ENCODE measurements at regions not wholly inside any gene's neighbourhood (a gene's known extent, or its start where the extent isn't known, plus 50 kb on each side); places are given as distances from the start of the nearest gene placed in this dataset.

DNA sequence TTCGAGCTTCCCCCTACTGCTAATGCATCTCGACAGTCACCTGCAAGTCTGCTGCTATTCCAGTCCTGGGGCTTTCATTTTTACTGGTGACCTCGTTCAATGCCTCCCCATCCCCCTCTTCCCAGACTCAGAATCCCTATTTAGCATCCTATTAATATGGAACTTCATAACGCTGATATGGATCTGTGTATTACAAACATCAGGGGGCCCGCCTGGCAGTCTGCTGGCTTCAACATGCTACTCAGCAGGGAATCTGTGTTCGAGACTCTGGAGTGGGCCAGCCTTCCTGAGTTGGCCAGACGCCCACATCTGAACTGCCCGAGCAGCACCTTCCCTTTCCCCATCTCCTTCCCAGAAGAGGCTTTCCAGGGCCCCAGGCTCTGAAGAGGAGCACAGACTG, 173.9 kb upstream of the PPARGC1A start:
- DNase-seq (ENCODE audit: low spot score in 2 of 2), result no peak
- Histone ChIP-seq H3K27ac (no peak overlapping the region), H3K9me3 (no peaks in the 10 kb centered on the region), H3K27me3 (no peaks in the 10 kb centered on the region), H3K4me1 (no peaks in the 10 kb centered on the region), H3K36me3 (no peaks in the 10 kb centered on the region), H3K4me3 (no peak overlapping the region)
- TF ChIP-seq POLR2A (IDR thresholded peaks at IDR 0.05) (no peak), POLR2AphosphoS5 (IDR thresholded peaks at IDR 0.05) (no peak)
- TF ChIP-seq, protein P1, sequence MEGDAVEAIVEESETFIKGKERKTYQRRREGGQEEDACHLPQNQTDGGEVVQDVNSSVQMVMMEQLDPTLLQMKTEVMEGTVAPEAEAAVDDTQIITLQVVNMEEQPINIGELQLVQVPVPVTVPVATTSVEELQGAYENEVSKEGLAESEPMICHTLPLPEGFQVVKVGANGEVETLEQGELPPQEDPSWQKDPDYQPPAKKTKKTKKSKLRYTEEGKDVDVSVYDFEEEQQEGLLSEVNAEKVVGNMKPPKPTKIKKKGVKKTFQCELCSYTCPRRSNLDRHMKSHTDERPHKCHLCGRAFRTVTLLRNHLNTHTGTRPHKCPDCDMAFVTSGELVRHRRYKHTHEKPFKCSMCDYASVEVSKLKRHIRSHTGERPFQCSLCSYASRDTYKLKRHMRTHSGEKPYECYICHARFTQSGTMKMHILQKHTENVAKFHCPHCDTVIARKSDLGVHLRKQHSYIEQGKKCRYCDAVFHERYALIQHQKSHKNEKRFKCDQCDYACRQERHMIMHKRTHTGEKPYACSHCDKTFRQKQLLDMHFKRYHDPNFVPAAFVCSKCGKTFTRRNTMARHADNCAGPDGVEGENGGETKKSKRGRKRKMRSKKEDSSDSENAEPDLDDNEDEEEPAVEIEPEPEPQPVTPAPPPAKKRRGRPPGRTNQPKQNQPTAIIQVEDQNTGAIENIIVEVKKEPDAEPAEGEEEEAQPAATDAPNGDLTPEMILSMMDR (IDR thresholded peaks at IDR 0.05), result no peak
- intact Hi-C loops (cut with DNase I; ENCODE audit: low total_unique reads), result no loop called here

DNA sequence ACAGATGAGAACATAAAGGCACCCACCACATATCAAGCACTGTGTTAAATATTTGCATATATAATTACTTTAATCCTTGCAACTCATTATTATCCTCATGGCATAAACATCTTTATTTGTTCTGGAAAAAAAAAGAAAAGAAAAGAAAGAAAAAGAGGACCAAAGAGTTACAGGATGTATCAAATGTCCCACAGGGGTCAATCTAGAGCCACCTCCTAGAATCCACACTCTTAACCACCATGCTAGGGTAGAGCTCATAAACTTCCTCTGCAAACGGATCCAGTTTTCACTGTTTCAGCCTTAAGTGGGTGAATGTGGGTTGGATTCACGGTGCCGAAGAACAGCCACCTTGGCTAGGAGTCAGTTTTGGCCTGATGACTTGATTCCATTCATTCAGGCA, 171.1 kb upstream of the PPARGC1A start:
- TF ChIP-seq POLR2A (IDR thresholded peaks at IDR 0.05) (no peak), POLR2AphosphoS5 (IDR thresholded peaks at IDR 0.05) (no peak)
- TF ChIP-seq, protein P1 (IDR thresholded peaks at IDR 0.05), result no peak
- Histone ChIP-seq H3K4me1 (no peaks in the 10 kb centered on the region), H3K4me3 (no peak overlapping the region), H3K9me3 (no peaks in the 10 kb centered on the region), H3K27ac (no peak overlapping the region), H3K27me3 (no peaks in the 10 kb centered on the region), H3K36me3 (no peaks in the 10 kb centered on the region)
- intact Hi-C loops (cut with DNase I; ENCODE audit: low total_unique reads), result no loop called here
- DNase-seq (ENCODE audit: low spot score in 2 of 2), result no peak

DNA sequence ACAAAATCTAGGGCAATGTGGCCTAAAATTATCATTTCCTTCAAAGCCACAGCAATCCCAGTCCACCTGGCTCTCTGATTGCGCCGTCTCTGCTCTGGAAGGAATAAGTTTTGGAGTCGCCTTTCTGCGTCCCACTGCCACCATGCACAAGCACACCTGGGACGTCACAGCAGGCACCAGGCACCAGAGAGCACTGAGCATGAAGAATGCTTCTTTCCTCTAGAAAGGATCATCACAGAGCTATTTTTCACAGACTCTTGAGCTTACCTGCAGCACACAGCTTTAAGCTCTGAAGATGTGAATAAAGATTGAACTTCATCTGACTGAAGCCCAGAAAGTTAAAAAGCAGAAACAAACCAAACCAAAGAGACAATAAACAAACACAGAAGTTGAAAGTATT, 170.0 kb upstream of the PPARGC1A start:
- no peaks in the 10 kb centered on the region for H3K4me1 ChIP-seq
- no peak for TF ChIP-seq POLR2A (IDR thresholded peaks at IDR 0.05)
- TF ChIP-seq, protein P1 (IDR thresholded peaks at IDR 0.05), result no peak
- TF ChIP-seq POLR2AphosphoS5 (IDR thresholded peaks at IDR 0.05), result no peak
- DNase-seq (ENCODE audit: low spot score in 2 of 2), result no peak

DNA sequence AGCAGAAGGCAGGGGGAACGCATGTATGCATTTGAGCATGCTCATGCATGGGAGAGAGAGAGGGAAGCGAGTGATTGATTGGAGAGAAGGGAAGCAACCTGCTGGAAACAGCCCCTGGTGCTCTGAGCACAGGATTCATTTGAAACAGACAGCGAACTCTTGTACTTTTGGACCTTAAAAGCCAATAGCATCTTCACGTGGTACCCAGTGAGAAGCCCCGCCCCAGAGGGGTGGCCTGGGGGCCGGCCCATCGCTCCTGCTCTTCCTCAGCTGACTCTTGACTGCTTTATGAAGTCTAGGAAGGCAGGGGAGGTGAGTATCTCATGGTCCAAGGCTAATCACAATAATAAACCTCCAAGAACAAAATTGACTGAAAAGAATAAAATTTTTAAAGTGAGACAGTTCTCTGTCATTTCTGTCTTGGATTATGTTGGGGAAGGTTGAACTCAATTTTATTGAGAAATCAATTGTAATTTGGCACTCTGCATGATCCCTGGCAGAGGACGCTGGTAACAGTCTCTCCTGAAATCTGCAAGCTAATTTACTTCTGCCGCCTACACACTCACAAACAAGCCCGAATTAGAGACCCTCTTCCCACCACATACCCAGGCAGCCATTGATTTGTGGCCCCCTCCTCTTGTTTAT, 168.2 kb upstream of the PPARGC1A start:
- H3K36me3 ChIP-seq, result no peaks in the 10 kb centered on the region
- DNase-seq (ENCODE audit: low spot score in 2 of 2), result no peak
- H3K4me3 ChIP-seq, result no peak overlapping the region
- TF ChIP-seq POLR2A (IDR thresholded peaks at IDR 0.05), result no peak
- TF ChIP-seq POLR2AphosphoS5 (IDR thresholded peaks at IDR 0.05), result no peak
- no peaks in the 10 kb centered on the region for H3K27me3 ChIP-seq
- H3K27ac ChIP-seq, result no peak overlapping the region
- no peaks in the 10 kb centered on the region for H3K9me3 ChIP-seq
- intact Hi-C loops (cut with DNase I; ENCODE audit: low total_unique reads), result no loop called here
- no peaks in the 10 kb centered on the region for H3K4me1 ChIP-seq

More for the DNA sequence above, 170.0 kb upstream of the PPARGC1A start:
- no peaks in the 10 kb centered on the region for H3K36me3 ChIP-seq
- intact Hi-C loops (cut with DNase I; ENCODE audit: low total_unique reads), result no loop called here
- no peaks in the 10 kb centered on the region for H3K9me3 ChIP-seq
- H3K27me3 ChIP-seq, result no peaks in the 10 kb centered on the region
- H3K27ac ChIP-seq, result no peak overlapping the region
- no peak overlapping the region for H3K4me3 ChIP-seq

DNA sequence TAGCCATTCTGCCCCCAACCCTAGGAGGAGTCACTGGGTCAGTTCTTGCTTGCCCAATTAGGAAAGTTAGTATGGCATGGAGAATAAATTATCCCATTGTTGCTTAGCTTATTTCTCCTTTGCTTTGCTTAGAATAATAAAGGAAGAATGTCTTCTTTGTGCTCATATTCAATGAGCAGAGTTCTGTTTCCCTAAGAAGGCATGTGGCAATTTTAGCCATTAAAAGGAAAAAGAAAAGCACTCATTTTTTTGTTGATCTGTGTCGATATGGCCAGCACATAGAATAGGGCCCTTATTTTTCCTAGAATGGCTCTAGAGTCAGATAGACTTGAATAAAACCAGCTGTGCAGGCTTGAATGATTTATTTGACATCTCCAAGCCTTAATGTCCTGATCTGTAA, 166.4 kb upstream of the PPARGC1A start:
- H3K36me3 ChIP-seq, result no peaks in the 10 kb centered on the region
- no peak overlapping the region for H3K4me3 ChIP-seq
- no peaks in the 10 kb centered on the region for H3K9me3 ChIP-seq
- TF ChIP-seq, protein P1 (IDR thresholded peaks at IDR 0.05), result no peak
- intact Hi-C loops (cut with DNase I; ENCODE audit: low total_unique reads), result no loop called here
- H3K27ac ChIP-seq, result no peak overlapping the region
- no peaks in the 10 kb centered on the region for H3K4me1 ChIP-seq
- no peaks in the 10 kb centered on the region for H3K27me3 ChIP-seq
- no peak for DNase-seq (ENCODE audit: low spot score in 2 of 2)

DNA sequence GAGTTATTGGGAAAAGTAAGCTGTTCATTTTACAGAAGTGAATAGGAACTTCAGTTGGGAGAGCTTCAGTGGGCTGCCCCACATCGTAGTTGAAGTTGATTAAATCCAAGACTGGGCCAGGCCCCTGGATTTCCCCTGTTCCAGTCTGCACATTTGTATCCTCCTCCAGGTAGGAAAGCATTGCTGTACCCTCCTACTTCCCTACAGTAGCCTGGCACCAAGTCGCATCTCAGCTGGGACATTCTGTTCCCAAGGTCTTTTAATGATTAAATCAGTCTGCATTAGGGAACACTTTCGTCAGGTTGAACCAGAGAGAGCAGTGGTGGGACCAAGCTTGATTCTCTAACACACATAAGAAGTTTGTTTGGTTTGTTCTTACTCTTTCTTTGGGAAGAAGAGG, 165.8 kb upstream of the PPARGC1A start:
- Histone ChIP-seq H3K27me3 (no peaks in the 10 kb centered on the region), H3K9me3 (no peaks in the 10 kb centered on the region), H3K4me1 (no peaks in the 10 kb centered on the region), H3K36me3 (no peaks in the 10 kb centered on the region), H3K27ac (no peak overlapping the region), H3K4me3 (no peak overlapping the region)
- TF ChIP-seq POLR2A (IDR thresholded peaks at IDR 0.05), result no peak
- TF ChIP-seq, protein P1 (IDR thresholded peaks at IDR 0.05), result no peak
- no peak for TF ChIP-seq POLR2AphosphoS5 (IDR thresholded peaks at IDR 0.05)
- no peak for DNase-seq (ENCODE audit: low spot score in 2 of 2)
- intact Hi-C loops (cut with DNase I; ENCODE audit: low total_unique reads), result no loop called here
